GM12878 (cell line): ENCODE measurements at regions not wholly inside any gene's neighbourhood (a gene's known extent, or its start where the extent isn't known, plus 50 kb on each side); places are given as distances from the start of the nearest gene placed in this dataset.

Experiments used
- ATAC-seq: fragments of 200-7000 bp; cut with Tn5 transposase; 3 replicates; pipeline ENCODE4 v1.9.1; 2020; ENCODE audit warnings: mild to moderate bottlenecking, moderate library complexity
- BruUV-seq: library from RNA; stranded (reverse); fragments of 400-500 nt; replicated peaks from 2 replicates; lab custom pipeline; 2021; lab: Mats Ljungman, UMichigan
- CTCF ChIA-PET: fragments of 300-600 bp; sonication (Branson Sonifier 250); formaldehyde crosslinking; extraction: SDS; loops from one replicate; lab custom pipeline; 2021; ENCODE audit warnings: inconsistent platforms; lab: Yijun Ruan, JAX
- POLR2A ChIA-PET: fragments of 350-600 bp; formaldehyde crosslinking; extraction: SDS; loops from one replicate; lab custom pipeline; 2021; ENCODE audit warnings: inconsistent platforms; lab: Charles Lee
- RAD21 ChIA-PET: fragments of 300-600 bp; sonication (Branson Sonifier 250); formaldehyde crosslinking; loops from one replicate; lab custom pipeline; 2023; ENCODE audit warnings: antibody characterized with exemption; ENCODE audit not compliant: unreplicated experiment; lab: Charles Lee
- SMC1A ChIA-PET: fragments of 300-600 bp; sonication (Branson Sonifier 250); formaldehyde crosslinking; loops from one replicate; lab custom pipeline; 2023; ENCODE audit not compliant: unreplicated experiment, uncharacterized antibody; lab: Charles Lee
- DNase-seq: peaks from one replicate; pipeline ENCODE4 v3.0.0-alpha.2; 2011; ENCODE audit warnings: low read depth, low spot score
- FAIRE-seq: peaks from 3 replicates; lab custom pipeline; 2011; peaks lifted over from hg19 to GRCh38; lab: Jason Lieb, UNC
- H2AFZ ChIP-seq: 2 replicates; pipeline ENCODE4 v1.6.0; 2011; ENCODE audit warnings: low read depth, low read length, control low read depth; ENCODE audit not compliant: control insufficient read depth
- H3K27ac ChIP-seq: 2 replicates; pipeline ENCODE4 v1.5.1; 2011; ENCODE audit warnings: control low read depth; ENCODE audit not compliant: control insufficient read depth, insufficient read depth
- H3K27me3 ChIP-seq, 2 experiments: replicated peaks in 1 of 2; 2 replicates each; pipeline versions ENCODE4 v1.6.0 to v1.6.1; 2011; ENCODE audit warnings: low read length in 1 of 2; ENCODE audit not compliant: control insufficient read depth in 2 of 2, insufficient read depth in 2 of 2
- H3K36me3 ChIP-seq, 2 experiments: 2 replicates each; pipeline ENCODE4 v1.5.1; 2011; ENCODE audit warnings: low read length in 1 of 2; ENCODE audit not compliant: control insufficient read depth in 2 of 2, insufficient read depth in 2 of 2
- H3K4me1 ChIP-seq: 2 replicates; pipeline ENCODE4 v1.6.1; 2011; ENCODE audit warnings: mild to moderate bottlenecking, low read length, moderate library complexity, mixed read lengths; ENCODE audit not compliant: control insufficient read depth, insufficient read depth
- H3K4me2 ChIP-seq: 2 replicates; pipeline ENCODE4 v1.6.0; 2011; ENCODE audit warnings: control low read depth; ENCODE audit not compliant: control insufficient read depth, insufficient read depth
- H3K4me3 ChIP-seq: fragments of 200-600 bp; sonication (generic); 2 replicates; pipeline ENCODE4 v1.5.1; 2016
- H3K79me2 ChIP-seq: 2 replicates; pipeline ENCODE4 v1.6.0; 2011; ENCODE audit warnings: low read length; ENCODE audit not compliant: control insufficient read depth, insufficient read depth
- H3K9ac ChIP-seq: 2 replicates; pipeline ENCODE4 v1.8.0; 2011; ENCODE audit warnings: low read length, control low read depth, mixed read lengths; ENCODE audit not compliant: control insufficient read depth, insufficient read depth
- H3K9me3 ChIP-seq: replicated peaks from 3 replicates; pipeline ENCODE4 v1.5.1; 2011; ENCODE audit warnings: mild to moderate bottlenecking, low read length; ENCODE audit not compliant: control insufficient read depth, insufficient read depth
- H4K20me1 ChIP-seq: 2 replicates; pipeline ENCODE4 v1.6.0; 2011; ENCODE audit not compliant: control insufficient read depth, insufficient read depth
- CTCF ChIP-seq, 3 experiments: IDR thresholded peaks in 2 of 3; conservative IDR thresholded peaks in 1 of 3; 2 replicates each; pipeline ENCODE4 v1.5.1; 2011; ENCODE audit warnings: low read depth in 3 of 3, low read length in 3 of 3, mild to moderate bottlenecking in 3 of 3, control low read depth in 2 of 3, moderate library complexity in 2 of 3, inconsistent platforms in 1 of 3, mixed read lengths in 1 of 3; ENCODE audit not compliant: control insufficient read depth in 2 of 3, insufficient read depth in 1 of 3; ENCODE audit errors: extremely low read depth in 1 of 3
- POLR2AphosphoS2 ChIP-seq: IDR thresholded peaks from 2 replicates; pipeline ENCODE4 v1.6.1; 2011; ENCODE audit warnings: low read depth, mild to moderate bottlenecking, low read length, improper control_type of control experiment, moderate library complexity
- RAD21 ChIP-seq: IDR thresholded peaks from 2 replicates; pipeline ENCODE4 v1.6.1; 2011; ENCODE audit warnings: mild to moderate bottlenecking, low read depth, low read length, moderate library complexity; ENCODE audit not compliant: insufficient read depth
- SMC3 ChIP-seq: IDR thresholded peaks from 2 replicates; pipeline ENCODE4 v1.6.1; 2011; ENCODE audit warnings: low read length, improper control_type of control experiment, borderline replicate concordance
- USF1 ChIP-seq: IDR thresholded peaks from 2 replicates; pipeline ENCODE4 v1.6.1; 2011; ENCODE audit warnings: borderline replicate concordance, low read depth, mild to moderate bottlenecking, moderate library complexity, mixed read lengths, low read length; ENCODE audit not compliant: insufficient read depth; ENCODE audit errors: extremely low read length
- WGBS: methylation state at CpG from one replicate; pipeline ENCODE4 v1.1.6; 2016; ENCODE audit warnings: low lambda C conversion rate; ENCODE audit not compliant: insufficient replicate concordance, insufficient coverage; ENCODE audit errors: missing lambda C conversion rate; 5-methylcytosine and 5-hydroxymethylcytosine counted together
- in situ Hi-C: fragments of 300-500 bp; cut with MboI; formaldehyde crosslinking; loops from 9 replicates; pipeline ENCODE4 v1.14.3; 2018; ENCODE audit warnings: mixed read lengths
- intact Hi-C: fragments of 100-400 bp; cut with micrococcal nuclease; formaldehyde crosslinking; loops from one replicate; pipeline ENCODE4 v1.14.2; 2022; ENCODE audit not compliant: unreplicated experiment

- ChIA-PET SMC1A (interaction anchor here (1.2 kb wide), 1 partner anchor 248 kb away, joined by 5 read pairs; no protein-coding TSS in a partner anchor), CTCF (interaction anchor here (0.6 to 2.0 kb wide), 9 partner anchors 11 to 1166 kb away, joined by 3 to 10 read pairs (median 3); no protein-coding TSS in a partner anchor), POLR2A (no interaction called here), RAD21 (interaction anchor here (0.7 to 1.6 kb wide), 2 partner anchors 111 to 335 kb away, joined by 3 to 6 read pairs; no protein-coding TSS in a partner anchor)
- in situ Hi-C loops (loop anchor here (5.0 kb wide), 1 partner anchor 245 kb away; no protein-coding TSS in a partner anchor), intact Hi-C loops (loop anchor here (1.0 kb wide), 1 partner anchor 248 kb away; no protein-coding TSS in a partner anchor)
- no peak overlapping the region for H3K27ac ChIP-seq
- no peaks in the 10 kb centered on the region for H3K4me1 ChIP-seq
- FAIRE-seq (no peak), DNase-seq (no peak), ATAC-seq (0 out of 3 replicates have a peak, but pooled peaks have one; percentile 29)
- H2AFZ ChIP-seq = peak overlapping the region; percentile 74
- no peak overlapping the region for H3K9ac ChIP-seq
- no peaks in the 10 kb centered on the region for H3K27me3 ChIP-seq
- no peak overlapping the region for H3K4me3 ChIP-seq
- no peaks in the 10 kb centered on the region for H3K36me3 ChIP-seq
- 14% methylated on average over 6 of the region's 6 CpGs for WGBS
- H3K4me2 ChIP-seq = peak overlapping the region; percentile 71; the same call in 1 of the 2 replicates
- TF ChIP-seq RAD21 (peak; percentile 53), SMC3 (peak; percentile 24; the same call in 1 of the 2 replicates), POLR2AphosphoS2 (no peak), USF1 (no peak), CTCF (IDR thresholded peaks at IDR 0.05 in 2 of 3, conservative IDR thresholded peaks at IDR 0.05 in 1 of 3; ENCODE audit: control insufficient read depth in 2 of 3, extremely low read depth in 1 of 3, insufficient read depth in 1 of 3, low read depth in 3 of 3, low read length in 3 of 3) (peak in 1 of 3 experiments; percentile 29; a peak in 3 of 6 replicates)
- no peaks in the 10 kb centered on the region for H3K79me2 ChIP-seq
- no TSS peak for BruUV-seq
- no peaks in the 10 kb centered on the region for H3K9me3 ChIP-seq
- no peaks in the 10 kb centered on the region for H4K20me1 ChIP-seq
These were observed 352.4 kb downstream of the USP25 start for GRCh38 chr21:16082038-16082816.
